Neural cell (in vitro differentiated cells): ENCODE measurements at regions not wholly inside any gene's neighbourhood (a gene's known extent, or its start where the extent isn't known, plus 50 kb on each side); places are given as distances from the start of the nearest gene placed in this dataset.

Source experiments
- H2AFZ ChIP-seq: fragments of 200-600, 300-800 bp; sonication (generic), shearing (Covaris generic); 2 replicates; pipeline ENCODE4 v1.6.0; 2014; ENCODE audit warnings: low read depth, mild to moderate bottlenecking, antibody characterized with exemption, low read length, moderate library complexity
- H3F3A ChIP-seq: fragments of 200-600 bp; shearing (Covaris generic); 2 replicates; pipeline ENCODE4 v1.6.1; 2016; ENCODE audit warnings: mild to moderate bottlenecking, moderate library complexity, mixed read lengths, antibody characterized with exemption, low read length; ENCODE audit not compliant: insufficient read depth, poor library complexity, severe bottlenecking
- H3K27ac ChIP-seq: fragments of 200-600, 300-800 bp; sonication (generic), shearing (Covaris generic); 2 replicates; pipeline ENCODE4 v1.5.1; 2014; ENCODE audit warnings: mild to moderate bottlenecking, low read length, moderate library complexity
- H3K27me3 ChIP-seq: fragments of 300-800, 200-600 bp; sonication (generic), shearing (Covaris generic); 2 replicates; pipeline ENCODE4 v1.6.0; 2014; ENCODE audit warnings: mild to moderate bottlenecking, low read depth, low read length, moderate library complexity; ENCODE audit not compliant: insufficient read depth
- H3K36me3 ChIP-seq: fragments of 300-800, 200-600 bp; sonication (generic), shearing (Covaris generic); 2 replicates; pipeline ENCODE4 v1.5.1; 2014; ENCODE audit warnings: mild to moderate bottlenecking, antibody characterized with exemption, low read length, moderate library complexity; ENCODE audit not compliant: insufficient read depth
- H3K4me2 ChIP-seq: fragments of 300-800, 200-600 bp; sonication (generic), shearing (Covaris generic); 2 replicates; pipeline ENCODE4 v1.6.0; 2014; ENCODE audit warnings: mild to moderate bottlenecking, low read length
- H3K4me3 ChIP-seq: fragments of 300-800, 200-600 bp; sonication (generic), shearing (Covaris generic); 2 replicates; pipeline ENCODE4 v1.5.1; 2014; ENCODE audit warnings: mild to moderate bottlenecking, low read length, moderate library complexity
- H3K79me2 ChIP-seq: fragments of 200-600 bp; shearing (Covaris generic); replicated peaks from 2 replicates; pipeline ENCODE4 v1.6.0; 2014; ENCODE audit warnings: mild to moderate bottlenecking, low read length, moderate library complexity; ENCODE audit not compliant: insufficient read depth
- H3K9ac ChIP-seq: fragments of 300-800, 200-600 bp; sonication (generic), shearing (Covaris generic); 2 replicates; pipeline ENCODE4 v1.6.1; 2016; ENCODE audit warnings: mild to moderate bottlenecking, low read length, mixed read lengths
- H3K9me2 ChIP-seq: fragments of 200-600 bp; shearing (Covaris generic); 2 replicates; pipeline ENCODE4 v1.6.1; 2016; ENCODE audit warnings: mild to moderate bottlenecking, low read length, mixed read lengths; ENCODE audit not compliant: insufficient read depth
- H3K9me3 ChIP-seq: fragments of 200-600, 300-800 bp; sonication (generic), shearing (Covaris generic); 2 replicates; pipeline ENCODE4 v1.6.1; 2016; ENCODE audit warnings: mild to moderate bottlenecking, mixed run types, low read length, moderate library complexity, mixed read lengths
- H4K20me1 ChIP-seq: fragments of 200-600 bp; shearing (Covaris generic); 2 replicates; pipeline ENCODE4 v1.6.1; 2016; ENCODE audit warnings: mild to moderate bottlenecking, mixed run types; ENCODE audit not compliant: insufficient read depth
- CTCF ChIP-seq: fragments of 450-650 bp; IDR thresholded peaks from 2 replicates; pipeline ENCODE4 v1.5.1; 2014; ENCODE audit warnings: antibody characterized with exemption, mild to moderate bottlenecking, moderate library complexity; ENCODE audit not compliant: poor library complexity, severe bottlenecking
- EP300 ChIP-seq: fragments of 450-650 bp; conservative IDR thresholded peaks from 2 replicates; pipeline ENCODE4 v1.6.1; 2014; ENCODE audit warnings: antibody characterized with exemption, mild to moderate bottlenecking, moderate library complexity; ENCODE audit not compliant: poor library complexity, severe bottlenecking
- EZH2 ChIP-seq: fragments of 200-600, 300-800 bp; shearing (Covaris generic), sonication (generic); IDR thresholded peaks from 2 replicates; pipeline ENCODE4 v1.6.1; 2014; ENCODE audit warnings: antibody characterized with exemption, low read length, borderline replicate concordance, mild to moderate bottlenecking; ENCODE audit not compliant: insufficient read depth, poor library complexity, severe bottlenecking
- MXI1 ChIP-seq: fragments of 450-650 bp; conservative IDR thresholded peaks from 2 replicates; pipeline ENCODE4 v1.6.1; 2014; ENCODE audit warnings: antibody characterized with exemption, mild to moderate bottlenecking; ENCODE audit not compliant: poor library complexity, severe bottlenecking
- POLR2AphosphoS5 ChIP-seq: IDR thresholded peaks from 2 replicates; pipeline ENCODE4 v1.6.1; 2012
- RAD21 ChIP-seq: fragments of 450-650 bp; conservative IDR thresholded peaks from 2 replicates; pipeline ENCODE4 v1.6.1; 2014; ENCODE audit warnings: antibody characterized with exemption, mild to moderate bottlenecking, moderate library complexity
- REST ChIP-seq: IDR thresholded peaks from 2 replicates; pipeline ENCODE4 v1.6.1; 2012; ENCODE audit warnings: borderline replicate concordance
- SMC3 ChIP-seq: fragments of 450-650 bp; conservative IDR thresholded peaks from 2 replicates; pipeline ENCODE4 v1.6.1; 2014; ENCODE audit warnings: antibody characterized with exemption, mild to moderate bottlenecking, moderate library complexity; ENCODE audit not compliant: poor library complexity
- TAF1 ChIP-seq: IDR thresholded peaks from 2 replicates; pipeline ENCODE4 v1.6.1; 2012; ENCODE audit warnings: low read depth

DNA sequence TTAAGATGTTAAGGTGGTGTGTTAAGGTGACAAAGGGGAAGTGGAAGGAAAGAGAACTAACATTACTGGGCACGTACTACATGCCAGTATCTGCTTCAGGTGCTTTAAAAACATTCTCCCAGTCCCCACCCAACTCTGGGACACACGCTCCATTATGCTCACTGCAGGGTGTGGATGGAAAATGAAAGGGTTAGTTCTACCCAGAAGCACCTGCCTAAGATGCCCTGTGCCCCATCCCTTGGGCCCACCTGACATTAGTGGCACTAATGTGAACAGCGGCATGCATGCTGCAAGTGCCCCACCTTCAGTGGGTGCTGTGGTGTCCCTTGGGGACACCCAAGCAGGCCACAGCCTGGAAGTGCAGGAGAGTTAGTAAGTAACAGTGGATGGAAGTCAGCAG, 82.9 kb upstream of the CXADR start:
- Histone ChIP-seq H3K4me2 (no peak overlapping the region), H3K9me3 (no peaks in the 10 kb centered on the region), H3K36me3 (no peaks in the 10 kb centered on the region), H3K27ac (no peak overlapping the region), H3K27me3 (no peaks in the 10 kb centered on the region), H2AFZ (no peak overlapping the region), H4K20me1 (no peaks in the 10 kb centered on the region), H3K4me3 (no peak overlapping the region), H3K9ac (no peak overlapping the region), H3F3A (no peaks in the 10 kb centered on the region), H3K9me2 (no peaks in the 10 kb centered on the region), H3K79me2 (no peaks in the 10 kb centered on the region)
- no peak for TF ChIP-seq MXI1
- no peak for TF ChIP-seq POLR2AphosphoS5
- TF ChIP-seq SMC3, result no peak
- no peak for TF ChIP-seq EP300
- no peak for TF ChIP-seq RAD21
- no peak for TF ChIP-seq EZH2
- TF ChIP-seq REST, result no peak
- no peak for TF ChIP-seq TAF1

DNA sequence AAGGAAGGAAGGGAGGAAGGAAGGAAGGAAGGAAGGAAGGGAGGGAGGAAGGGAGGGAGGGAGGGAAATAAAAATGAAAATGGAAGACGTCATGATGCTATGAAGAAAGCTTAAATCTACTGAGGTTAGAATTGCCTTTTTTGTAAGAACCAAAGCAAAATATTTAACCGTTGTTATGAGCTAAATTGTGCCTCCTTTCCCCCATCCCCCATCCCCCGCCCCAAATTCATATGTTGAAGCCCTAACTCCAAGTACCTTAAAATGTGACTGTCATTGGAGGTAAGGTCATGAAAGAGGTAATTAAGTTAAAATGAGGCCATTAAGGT, 80.1 kb upstream of the CXADR start:
- H3K27me3 ChIP-seq, result no peaks in the 10 kb centered on the region
- H4K20me1 ChIP-seq, result no peaks in the 10 kb centered on the region
- H3K4me2 ChIP-seq, result no peak overlapping the region
- H3F3A ChIP-seq, result no peaks in the 10 kb centered on the region
- no peaks in the 10 kb centered on the region for H3K9me3 ChIP-seq
- H3K27ac ChIP-seq, result no peak overlapping the region
- no peaks in the 10 kb centered on the region for H3K9me2 ChIP-seq
- H3K9ac ChIP-seq, result no peak overlapping the region
- H3K36me3 ChIP-seq, result no peaks in the 10 kb centered on the region
- TF ChIP-seq CTCF, result no peak
- TF ChIP-seq POLR2AphosphoS5, result no peak
- TF ChIP-seq REST, result no peak
- TF ChIP-seq EZH2, result no peak
- no peak for TF ChIP-seq SMC3
- no peak for TF ChIP-seq RAD21
- no peak for TF ChIP-seq TAF1
- H3K4me3 ChIP-seq, result no peak overlapping the region
- no peaks in the 10 kb centered on the region for H3K79me2 ChIP-seq
- H2AFZ ChIP-seq, result no peak overlapping the region
